ENCODE measurements at regions not wholly inside any gene's neighbourhood (a gene's known extent, or its start where the extent isn't known, plus 50 kb on each side); places are given as distances from the start of the nearest gene placed in this dataset.

DNA sequence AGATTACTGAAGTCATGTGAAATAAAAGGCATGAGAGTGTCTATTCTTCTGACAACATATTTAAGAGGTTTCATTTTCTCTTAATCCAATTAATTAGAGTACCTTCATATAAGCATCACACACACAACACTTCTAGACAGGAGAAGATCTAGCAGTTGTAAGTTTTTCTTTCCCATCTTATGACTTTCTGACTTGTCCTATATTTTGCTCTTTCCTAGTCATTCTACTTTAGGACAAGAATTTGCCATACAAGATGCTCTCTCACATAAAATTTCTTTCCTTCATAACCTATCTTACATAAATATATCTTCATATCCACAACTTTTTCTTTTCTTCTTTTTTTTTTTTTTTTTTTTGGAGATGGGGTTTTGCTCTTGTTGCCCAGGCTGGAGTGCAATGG lies 118.3 kb upstream of the SERPIND1 start:
- ChIA-PET POLR2A (ENCODE audit: unreplicated experiment) (no interaction called here), CTCF (no interaction called here)
- no peaks in the 10 kb centered on the region for H4K20me1 ChIP-seq (ENCODE audit: insufficient read depth, low read length)
- H3K27me3 ChIP-seq (ENCODE audit: control insufficient read depth, insufficient read depth, low read length): peaks cover 28% of the 10 kb centered on the region
- intact Hi-C loops (cut with micrococcal nuclease): no loop called here
- in situ Hi-C loops (cut with MboI; ENCODE audit: low sequenced_read_pairs): no loop called here
- H3K9me1 ChIP-seq (ENCODE audit: insufficient read depth, low read length): no peaks in the 10 kb centered on the region
- no peak overlapping the region for H4K91ac ChIP-seq (ENCODE audit: insufficient read depth, low read depth, low read length)
- no peak overlapping the region for H2BK5ac ChIP-seq (ENCODE audit: low read depth, low read length, poor library complexity, severe bottlenecking)
- no peak overlapping the region for H3K27ac ChIP-seq (ENCODE audit: insufficient read depth, low read length)
- no peak overlapping the region for H3K9ac ChIP-seq (ENCODE audit: low read depth, low read length)
- no peak overlapping the region for H3K4ac ChIP-seq (ENCODE audit: low read depth, low read length)
- H3K36me3 ChIP-seq (ENCODE audit: control insufficient read depth, insufficient read depth, low read length): no peaks in the 10 kb centered on the region
- H2AK5ac ChIP-seq (ENCODE audit: low read depth, low read length): no peak overlapping the region
- H3K4me3 ChIP-seq (ENCODE audit: insufficient read depth, low read depth, low read length): no peak overlapping the region
- H3K14ac ChIP-seq (replicated peaks; ENCODE audit: low read depth, low read length): no peak overlapping the region
- no peaks in the 10 kb centered on the region for H3K4me1 ChIP-seq (ENCODE audit: control insufficient read depth, insufficient read depth, low read length)
- no peak overlapping the region for H3K23ac ChIP-seq (ENCODE audit: low read depth, low read length)
- no peak overlapping the region for H3K4me2 ChIP-seq (ENCODE audit: low read depth, low read length)
- H3K9me3 ChIP-seq (ENCODE audit: control insufficient read depth, insufficient read depth, low read length): no peaks in the 10 kb centered on the region
- H3K79me1 ChIP-seq (ENCODE audit: low read depth in 1 of 2, low read length in 2 of 2): no peaks in the 10 kb centered on the region
- H4K8ac ChIP-seq (ENCODE audit: low read depth in 2 of 2, low read length in 2 of 2): no peak overlapping the region
- H2AK9ac ChIP-seq (replicated peaks; ENCODE audit: low read depth, low read length, poor library complexity): no peak overlapping the region
- H2BK120ac ChIP-seq (ENCODE audit: low read depth, low read length): no peak overlapping the region
- ATAC-seq (ENCODE audit: low read depth) (no peak), DNase-seq (no peak)
- no peak overlapping the region for H2BK20ac ChIP-seq (ENCODE audit: low read depth, low read length)
- TF ChIP-seq MAZ (IDR thresholded peaks at IDR 0.05; ENCODE audit: borderline replicate concordance, low read depth, low read length): no peak
- no peak for TF ChIP-seq RCOR1 (IDR thresholded peaks at IDR 0.05; ENCODE audit: insufficient replicate concordance, low read length)
- TF ChIP-seq RFX5 (IDR thresholded peaks at IDR 0.05; ENCODE audit: low read depth, low read length): no peak
- TF ChIP-seq SMC3 (IDR thresholded peaks at IDR 0.05; ENCODE audit: low read depth, low read length): no peak
- TF ChIP-seq CHD1 (IDR thresholded peaks at IDR 0.05; ENCODE audit: low read depth, low read length): no peak
- TF ChIP-seq, protein P1, sequence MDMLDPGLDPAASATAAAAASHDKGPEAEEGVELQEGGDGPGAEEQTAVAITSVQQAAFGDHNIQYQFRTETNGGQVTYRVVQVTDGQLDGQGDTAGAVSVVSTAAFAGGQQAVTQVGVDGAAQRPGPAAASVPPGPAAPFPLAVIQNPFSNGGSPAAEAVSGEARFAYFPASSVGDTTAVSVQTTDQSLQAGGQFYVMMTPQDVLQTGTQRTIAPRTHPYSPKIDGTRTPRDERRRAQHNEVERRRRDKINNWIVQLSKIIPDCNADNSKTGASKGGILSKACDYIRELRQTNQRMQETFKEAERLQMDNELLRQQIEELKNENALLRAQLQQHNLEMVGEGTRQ (IDR thresholded peaks at IDR 0.05; ENCODE audit: low read depth, low read length): no peak
- no peak for TF ChIP-seq BHLHE40 (IDR thresholded peaks at IDR 0.05; ENCODE audit: low read depth, low read length)
- TF ChIP-seq, protein P2, sequence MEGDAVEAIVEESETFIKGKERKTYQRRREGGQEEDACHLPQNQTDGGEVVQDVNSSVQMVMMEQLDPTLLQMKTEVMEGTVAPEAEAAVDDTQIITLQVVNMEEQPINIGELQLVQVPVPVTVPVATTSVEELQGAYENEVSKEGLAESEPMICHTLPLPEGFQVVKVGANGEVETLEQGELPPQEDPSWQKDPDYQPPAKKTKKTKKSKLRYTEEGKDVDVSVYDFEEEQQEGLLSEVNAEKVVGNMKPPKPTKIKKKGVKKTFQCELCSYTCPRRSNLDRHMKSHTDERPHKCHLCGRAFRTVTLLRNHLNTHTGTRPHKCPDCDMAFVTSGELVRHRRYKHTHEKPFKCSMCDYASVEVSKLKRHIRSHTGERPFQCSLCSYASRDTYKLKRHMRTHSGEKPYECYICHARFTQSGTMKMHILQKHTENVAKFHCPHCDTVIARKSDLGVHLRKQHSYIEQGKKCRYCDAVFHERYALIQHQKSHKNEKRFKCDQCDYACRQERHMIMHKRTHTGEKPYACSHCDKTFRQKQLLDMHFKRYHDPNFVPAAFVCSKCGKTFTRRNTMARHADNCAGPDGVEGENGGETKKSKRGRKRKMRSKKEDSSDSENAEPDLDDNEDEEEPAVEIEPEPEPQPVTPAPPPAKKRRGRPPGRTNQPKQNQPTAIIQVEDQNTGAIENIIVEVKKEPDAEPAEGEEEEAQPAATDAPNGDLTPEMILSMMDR (conservative IDR thresholded peaks at IDR 0.05; ENCODE audit: low read depth, low read length): no peak
- TF ChIP-seq, protein P3, sequence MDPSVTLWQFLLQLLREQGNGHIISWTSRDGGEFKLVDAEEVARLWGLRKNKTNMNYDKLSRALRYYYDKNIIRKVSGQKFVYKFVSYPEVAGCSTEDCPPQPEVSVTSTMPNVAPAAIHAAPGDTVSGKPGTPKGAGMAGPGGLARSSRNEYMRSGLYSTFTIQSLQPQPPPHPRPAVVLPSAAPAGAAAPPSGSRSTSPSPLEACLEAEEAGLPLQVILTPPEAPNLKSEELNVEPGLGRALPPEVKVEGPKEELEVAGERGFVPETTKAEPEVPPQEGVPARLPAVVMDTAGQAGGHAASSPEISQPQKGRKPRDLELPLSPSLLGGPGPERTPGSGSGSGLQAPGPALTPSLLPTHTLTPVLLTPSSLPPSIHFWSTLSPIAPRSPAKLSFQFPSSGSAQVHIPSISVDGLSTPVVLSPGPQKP (IDR thresholded peaks at IDR 0.05; ENCODE audit: borderline replicate concordance, low read depth, low read length): no peak
- TF ChIP-seq NFE2L2 (IDR thresholded peaks at IDR 0.05; ENCODE audit: low read depth, low read length): no peak
- no peak for TF ChIP-seq POLR2A (IDR thresholded peaks at IDR 0.05; ENCODE audit: low read depth, low read length)
- TF ChIP-seq MAFK (IDR thresholded peaks at IDR 0.05; ENCODE audit: low read depth, low read length): no peak
- no peak for TF ChIP-seq CEBPB (IDR thresholded peaks at IDR 0.05; ENCODE audit: low read depth, low read length)
- no peak for TF ChIP-seq RAD21 (IDR thresholded peaks at IDR 0.05; ENCODE audit: low read length)
- no peak overlapping the region for H3K18ac ChIP-seq (ENCODE audit: low read depth, low read length)
- no peak overlapping the region for H3K56ac ChIP-seq (ENCODE audit: extremely low read depth, insufficient read depth, low read length)
- dilution Hi-C loops (cut with HindIII; ENCODE audit: low sequenced_read_pairs, unreplicated experiment): no loop called here
- no TSS peak for BruUV-seq (replicated peaks)
- no peak overlapping the region for H2BK15ac ChIP-seq (ENCODE audit: low read depth, low read length)
- no peak overlapping the region for H4K5ac ChIP-seq (ENCODE audit: low read depth, low read length)
- H2AFZ ChIP-seq (replicated peaks; ENCODE audit: low read length, poor library complexity): no peak overlapping the region
